ENCODE measurements at regions not wholly inside any gene's neighbourhood (a gene's known extent, or its start where the extent isn't known, plus 50 kb on each side); places are given as distances from the start of the nearest gene placed in this dataset.

GRCh38 chr13:74056801-74057542 lies 77.2 kb downstream of the KLF12 start:
- peaks cover 22% of the 10 kb centered on the region for H3K79me2 ChIP-seq (replicated peaks; ENCODE audit: insufficient read depth, low read length)
- H3K36me3 ChIP-seq (ENCODE audit: insufficient read depth, low read length), result no peaks in the 10 kb centered on the region
- no peaks in the 10 kb centered on the region for H3K27me3 ChIP-seq (ENCODE audit: insufficient read depth, low read depth, low read length)
- H3K4me3 ChIP-seq (ENCODE audit: low read length), result no peak overlapping the region
- H3F3A ChIP-seq (ENCODE audit: insufficient read depth, low read length, poor library complexity, severe bottlenecking), result no peaks in the 10 kb centered on the region
- no peak overlapping the region for H3K9ac ChIP-seq (ENCODE audit: low read length)
- H4K20me1 ChIP-seq (ENCODE audit: insufficient read depth), result no peaks in the 10 kb centered on the region
- H3K4me2 ChIP-seq (ENCODE audit: low read length), result no peak overlapping the region
- H3K9me2 ChIP-seq (ENCODE audit: insufficient read depth, low read length), result no peaks in the 10 kb centered on the region
- H2AFZ ChIP-seq (ENCODE audit: low read depth, low read length), result no peak overlapping the region
- no peaks in the 10 kb centered on the region for H3K9me3 ChIP-seq (ENCODE audit: low read length)
- TF ChIP-seq EZH2 (IDR thresholded peaks at IDR 0.05; ENCODE audit: borderline replicate concordance, insufficient read depth, low read length, poor library complexity, severe bottlenecking) (no peak), SMC3 (conservative IDR thresholded peaks at IDR 0.05; ENCODE audit: poor library complexity) (no peak), RAD21 (conservative IDR thresholded peaks at IDR 0.05) (no peak), REST (IDR thresholded peaks at IDR 0.05; ENCODE audit: borderline replicate concordance) (no peak), CTCF (IDR thresholded peaks at IDR 0.05; ENCODE audit: poor library complexity, severe bottlenecking) (no peak), MXI1 (conservative IDR thresholded peaks at IDR 0.05; ENCODE audit: poor library complexity, severe bottlenecking) (no peak), POLR2AphosphoS5 (IDR thresholded peaks at IDR 0.05) (no peak), EP300 (conservative IDR thresholded peaks at IDR 0.05; ENCODE audit: poor library complexity, severe bottlenecking) (no peak), TAF1 (IDR thresholded peaks at IDR 0.05; ENCODE audit: low read depth) (no peak)
- no peak overlapping the region for H3K27ac ChIP-seq (ENCODE audit: low read length)

- Histone ChIP-seq H3K79me2 (replicated peaks; ENCODE audit: insufficient read depth, low read length) (peaks cover 33% of the 10 kb centered on the region), H3K4me3 (ENCODE audit: low read length) (no peak overlapping the region), H3K27me3 (ENCODE audit: insufficient read depth, low read depth, low read length) (no peaks in the 10 kb centered on the region), H3K9me2 (ENCODE audit: insufficient read depth, low read length) (no peaks in the 10 kb centered on the region), H3K36me3 (ENCODE audit: insufficient read depth, low read length) (no peaks in the 10 kb centered on the region), H3K9me3 (ENCODE audit: low read length) (no peaks in the 10 kb centered on the region), H3K9ac (ENCODE audit: low read length) (no peak overlapping the region), H4K20me1 (ENCODE audit: insufficient read depth) (no peaks in the 10 kb centered on the region), H3K4me2 (ENCODE audit: low read length) (no peak overlapping the region), H3F3A (ENCODE audit: insufficient read depth, low read length, poor library complexity, severe bottlenecking) (no peaks in the 10 kb centered on the region), H3K27ac (ENCODE audit: low read length) (no peak overlapping the region), H2AFZ (ENCODE audit: low read depth, low read length) (no peak overlapping the region)
- TF ChIP-seq EP300 (conservative IDR thresholded peaks at IDR 0.05; ENCODE audit: poor library complexity, severe bottlenecking) (no peak), CTCF (IDR thresholded peaks at IDR 0.05; ENCODE audit: poor library complexity, severe bottlenecking) (no peak), RAD21 (conservative IDR thresholded peaks at IDR 0.05) (no peak), REST (IDR thresholded peaks at IDR 0.05; ENCODE audit: borderline replicate concordance) (no peak), TAF1 (IDR thresholded peaks at IDR 0.05; ENCODE audit: low read depth) (no peak), SMC3 (conservative IDR thresholded peaks at IDR 0.05; ENCODE audit: poor library complexity) (no peak), EZH2 (IDR thresholded peaks at IDR 0.05; ENCODE audit: borderline replicate concordance, insufficient read depth, low read length, poor library complexity, severe bottlenecking) (no peak), MXI1 (conservative IDR thresholded peaks at IDR 0.05; ENCODE audit: poor library complexity, severe bottlenecking) (no peak), POLR2AphosphoS5 (IDR thresholded peaks at IDR 0.05) (no peak)
Observed at GRCh38 chr13:74052402-74052928, 81.7 kb downstream of the KLF12 start.

Data from neural cell (in vitro differentiated cells).